HEK293 (cell line): ENCODE measurements at regions not wholly inside any gene's neighbourhood (a gene's known extent, or its start where the extent isn't known, plus 50 kb on each side); places are given as distances from the start of the nearest gene placed in this dataset.

Experiments used
- CTCF ChIA-PET: fragments of 350-600 bp; formaldehyde crosslinking; extraction: SDS; loops from one replicate; lab custom pipeline; 2021; ENCODE audit warnings: antibody characterized with exemption; lab: Yijun Ruan, JAX
- POLR2A ChIA-PET: fragments of 300-600 bp; formaldehyde crosslinking; extraction: SDS; loops from one replicate; lab custom pipeline; 2020; ENCODE audit warnings: antibody characterized with exemption, inconsistent platforms; lab: Yijun Ruan, JAX
- H3K27ac ChIP-seq: fragments of 200-500 bp; sonication (Bioruptor generic); 2 replicates; pipeline ENCODE4 v1.5.1; 2014; ENCODE audit warnings: low read depth, low read length, control low read depth, inconsistent platforms; ENCODE audit errors: extremely low read depth
- H3K36me3 ChIP-seq, 2 experiments: fragments of 200-500 bp in 1 of 2; sonication (Bioruptor generic) in 1 of 2; 1 replicate in 1 of 2; 2 replicates in 1 of 2; pipeline ENCODE4 v1.5.1; 2014 to 2017; ENCODE audit warnings: inconsistent platforms in 2 of 2, low read length in 2 of 2; ENCODE audit not compliant: control insufficient read depth in 2 of 2, insufficient read depth in 1 of 2
- H3K4me1 ChIP-seq: fragments of 200-500 bp; sonication (Bioruptor generic); 2 replicates; pipeline ENCODE4 v1.5.1; 2014; ENCODE audit warnings: mild to moderate bottlenecking, low read length, inconsistent platforms; ENCODE audit not compliant: control insufficient read depth, insufficient read depth
- H3K4me3 ChIP-seq: 2 replicates; pipeline ENCODE4 v1.5.1; 2011; ENCODE audit warnings: low read depth, mild to moderate bottlenecking, control low read depth, low read length, moderate library complexity
- H3K9me3 ChIP-seq: fragments of 200-500 bp; sonication (Bioruptor generic); 2 replicates; pipeline ENCODE4 v1.5.1; 2014; ENCODE audit warnings: low read depth, low read length, inconsistent platforms; ENCODE audit not compliant: control insufficient read depth, insufficient read depth
- ATF2 ChIP-seq: fragments of 450-650 bp; formaldehyde crosslinking; IDR thresholded peaks from 2 replicates; pipeline ENCODE4 v1.5.1; 2016; ENCODE audit warnings: missing biosample characterization, missing genetic modification characterization, low read depth
- HIC1 ChIP-seq: fragments of 450-650 bp; formaldehyde crosslinking; IDR thresholded peaks from 2 replicates; pipeline ENCODE4 v1.5.1; 2016; ENCODE audit warnings: missing biosample characterization, missing genetic modification characterization
- SP7 ChIP-seq: fragments of 450-650 bp; formaldehyde crosslinking; IDR thresholded peaks from 2 replicates; pipeline ENCODE4 v1.5.1; 2016; ENCODE audit warnings: missing biosample characterization, missing genetic modification characterization
- TRIM28 ChIP-seq: IDR thresholded peaks from 2 replicates; pipeline ENCODE4 v1.6.1; 2011; ENCODE audit warnings: low read length, control low read depth, borderline replicate concordance
- WT1 ChIP-seq: fragments of 450-650 bp; formaldehyde crosslinking; IDR thresholded peaks from 2 replicates; pipeline ENCODE4 v1.5.1; 2016; ENCODE audit warnings: missing biosample characterization, missing genetic modification characterization
- YY2 ChIP-seq: fragments of 450-650 bp; formaldehyde crosslinking; IDR thresholded peaks from 2 replicates; pipeline ENCODE4 v1.5.1; 2016; ENCODE audit warnings: missing biosample characterization, missing genetic modification characterization
- ZBTB1 ChIP-seq: fragments of 450-650 bp; formaldehyde crosslinking; IDR thresholded peaks from 2 replicates; pipeline ENCODE4 v1.5.1; 2016; ENCODE audit warnings: missing biosample characterization, missing genetic modification characterization
- ZBTB6 ChIP-seq: fragments of 450-650 bp; formaldehyde crosslinking; IDR thresholded peaks from 2 replicates; pipeline ENCODE4 v1.5.1; 2017; ENCODE audit warnings: missing biosample characterization, missing genetic modification characterization
- ZNF146 ChIP-seq: fragments of 450-650 bp; formaldehyde crosslinking; IDR thresholded peaks from 2 replicates; pipeline ENCODE4 v1.5.1; 2016; ENCODE audit warnings: missing biosample characterization, missing genetic modification characterization
- ZNF174 ChIP-seq: fragments of 450-650 bp; formaldehyde crosslinking; IDR thresholded peaks from 2 replicates; pipeline ENCODE4 v1.5.0; 2017; ENCODE audit warnings: missing biosample characterization, mild to moderate bottlenecking, missing genetic modification characterization
- ZNF24 ChIP-seq: fragments of 450-650 bp; formaldehyde crosslinking; IDR thresholded peaks from 2 replicates; pipeline ENCODE4 v1.5.1; 2016; ENCODE audit warnings: missing biosample characterization, missing genetic modification characterization
- ZNF274 ChIP-seq, 2 experiments: fragments of 200-500 bp in 1 of 2; fragments of 450-650 bp in 1 of 2; sonication (Bioruptor generic) in 1 of 2; formaldehyde crosslinking in 1 of 2; IDR thresholded peaks; 2 replicates each; pipeline versions ENCODE4 v1.5.1 to v1.6.1; 2014 to 2016; ENCODE audit warnings: borderline replicate concordance in 1 of 2, inconsistent platforms in 1 of 2, low read length in 1 of 2, missing biosample characterization in 1 of 2, missing genetic modification characterization in 1 of 2
- ZNF311 ChIP-seq: fragments of 450-650 bp; formaldehyde crosslinking; IDR thresholded peaks from 2 replicates; pipeline ENCODE4 v1.5.1; 2017; ENCODE audit warnings: missing biosample characterization, missing genetic modification characterization, borderline replicate concordance
- ZNF610 ChIP-seq: fragments of 450-650 bp; formaldehyde crosslinking; IDR thresholded peaks from 2 replicates; pipeline ENCODE4 v1.5.1; 2016; ENCODE audit warnings: missing biosample characterization, missing genetic modification characterization, borderline replicate concordance
- ZNF629 ChIP-seq: fragments of 450-650 bp; formaldehyde crosslinking; IDR thresholded peaks from 2 replicates; pipeline ENCODE4 v1.5.1; 2017; ENCODE audit warnings: missing biosample characterization, missing genetic modification characterization
- ZNF664 ChIP-seq: fragments of 450-650 bp; formaldehyde crosslinking; IDR thresholded peaks from 2 replicates; pipeline ENCODE4 v1.5.1; 2016; ENCODE audit warnings: missing biosample characterization, missing genetic modification characterization
- ZNF692 ChIP-seq: fragments of 450-650 bp; formaldehyde crosslinking; IDR thresholded peaks from 2 replicates; pipeline ENCODE4 v1.5.1; 2016; ENCODE audit warnings: missing biosample characterization, missing genetic modification characterization
- ZNF747 ChIP-seq: fragments of 450-650 bp; formaldehyde crosslinking; IDR thresholded peaks from 2 replicates; pipeline ENCODE4 v1.5.1; 2016; ENCODE audit warnings: missing biosample characterization, missing genetic modification characterization
- ZNF843 ChIP-seq: fragments of 450-650 bp; formaldehyde crosslinking; IDR thresholded peaks from 2 replicates; pipeline ENCODE4 v1.5.1; 2016; ENCODE audit warnings: missing biosample characterization, missing genetic modification characterization

- no peak overlapping the region for H3K4me3 ChIP-seq
- H3K4me1 ChIP-seq, result no peaks in the 10 kb centered on the region; the same call in 1 of the 2 replicates
- H3K36me3 ChIP-seq, result no peaks in the 10 kb centered on the region
- H3K27ac ChIP-seq, result no peak overlapping the region
- CTCF ChIA-PET, result interaction anchor here (1.0 kb wide), 1 partner anchor 228 kb away, joined by 4 read pairs; no protein-coding TSS in a partner anchor
- no peaks in the 10 kb centered on the region for H3K9me3 ChIP-seq
- TF ChIP-seq SP7 (peak; percentile 70), ZNF664 (no peak), TRIM28 (peak; percentile 52), ZNF843 (tag by site-specific recombination) (peak; percentile 42; the same call in 1 of the 2 replicates), ZNF610 (tag by site-specific recombination) (no peak)
- POLR2A ChIA-PET, result no interaction called here
Measured at GRCh38 chr3:112751564-112752512, 94.8 kb downstream of the CD200R1L start.

- no peaks in the 10 kb centered on the region; the same call in 1 of the 2 replicates for H3K4me1 ChIP-seq
- no peak overlapping the region for H3K27ac ChIP-seq
- no peaks in the 10 kb centered on the region for H3K9me3 ChIP-seq
- H3K36me3 ChIP-seq, result no peaks in the 10 kb centered on the region
- CTCF ChIA-PET, result interaction anchor here (1.0 to 2.5 kb wide), 3 partner anchors 17 to 229 kb away, joined by 4 to 12 read pairs (median 4); no protein-coding TSS in a partner anchor
- H3K4me3 ChIP-seq, result no peak overlapping the region
- no peak for TF ChIP-seq ZNF692 (tag by site-specific recombination)
- TF ChIP-seq ZNF274 (IDR thresholded peaks at IDR 0.05; ENCODE audit: low read length), result no peak
- no peak for TF ChIP-seq ZNF274 (tag by site-specific recombination; IDR thresholded peaks at IDR 0.05; ENCODE audit: borderline replicate concordance)
- TF ChIP-seq ZNF174 (tag by site-specific recombination), result no peak
- TF ChIP-seq ZNF24 (tag by site-specific recombination), result no peak
- TF ChIP-seq ZNF311 (tag by site-specific recombination), result no peak
- TF ChIP-seq ZNF747, result no peak
- no peak for TF ChIP-seq ZBTB6 (tag by site-specific recombination)
- TF ChIP-seq ATF2 (tag by site-specific recombination), result no peak
- no peak for TF ChIP-seq ZNF146 (tag by site-specific recombination)
- TF ChIP-seq ZBTB1 (tag by site-specific recombination), result no peak
- no peak for TF ChIP-seq HIC1
- no peak for TF ChIP-seq WT1
- no peak for TF ChIP-seq YY2 (tag by site-specific recombination)
- TF ChIP-seq ZNF629, result no peak
- TF ChIP-seq ZNF664, result no peak
- TF ChIP-seq, all 188 proteins: peak for 0
- POLR2A ChIA-PET, result no interaction called here
Measured at GRCh38 chr3:112751061-112751460, 95.6 kb downstream of the CD200R1L start.
